Right lung (tissue), 2 donors: ENCODE measurements at regions not wholly inside any gene's neighbourhood (a gene's known extent, or its start where the extent isn't known, plus 50 kb on each side); places are given as distances from the start of the nearest gene placed in this dataset.
"Not testable (repeated sequence)": the region's sequence is repeated elsewhere in the genome, so short reads cannot be mapped to it uniquely, and the experiment has no call there.

Experiments
- DNase-seq, 2 donors: peaks; one replicate each; pipeline ENCODE4 v3.0.0-alpha.2; 2013

- DNase-seq: no peak
These were observed 715.1 kb upstream of the SLC8A1 start for GRCh38 chr2:41167014-41167413.

GRCh38 chr2:41169744-41170143 lies 717.9 kb upstream of the SLC8A1 start:
- DNase-seq: no peak

GRCh38 chr2:41170589-41170988 lies 718.7 kb upstream of the SLC8A1 start:
- DNase-seq: no peak

GRCh38 chr2:41180387-41180786 lies 728.5 kb upstream of the SLC8A1 start:
- no peak for DNase-seq

- no peak for DNase-seq
These were observed 731.1 kb upstream of the SLC8A1 start for GRCh38 chr2:41182961-41183360.

- DNase-seq: no peak
These were observed 735.7 kb upstream of the SLC8A1 start for GRCh38 chr2:41187376-41188122.

GRCh38 chr2:41194230-41194629 lies 742.3 kb upstream of the SLC8A1 start:
- peak; percentile 10 to 21 for DNase-seq

- no peak for DNase-seq
These were observed 745.9 kb upstream of the SLC8A1 start for GRCh38 chr2:41197781-41198180.

GRCh38 chr2:41199334-41199733 lies 747.4 kb upstream of the SLC8A1 start:
- DNase-seq: no peak

GRCh38 chr2:41204315-41204714 lies 752.4 kb upstream of the SLC8A1 start:
- no peak for DNase-seq

- no peak for DNase-seq
These were observed 754.1 kb upstream of the SLC8A1 start for GRCh38 chr2:41206004-41206403.

GRCh38 chr2:41207578-41207977 lies 755.7 kb upstream of the SLC8A1 start:
- DNase-seq: no peak

GRCh38 chr2:41210030-41210429 lies 758.1 kb upstream of the SLC8A1 start:
- not testable (repeated sequence) for DNase-seq

- DNase-seq: no peak
These were observed 765.1 kb upstream of the SLC8A1 start for GRCh38 chr2:41216978-41217377.

GRCh38 chr2:41222593-41222992 lies 770.7 kb upstream of the SLC8A1 start:
- DNase-seq: no peak

GRCh38 chr2:41234093-41234492 lies 782.2 kb upstream of the SLC8A1 start:
- no peak for DNase-seq

- peak; percentile 79 to 84 for DNase-seq
These were observed 789.6 kb upstream of the SLC8A1 start for GRCh38 chr2:41241325-41242000.

GRCh38 chr2:41242001-41242331 lies 790.1 kb upstream of the SLC8A1 start:
- DNase-seq: peak in 1 of 2 donors; percentile 16

GRCh38 chr2:41267929-41268659 lies 779.7 kb upstream of the PKDCC start:
- DNase-seq: no peak

- no peak for DNase-seq
These were observed 764.6 kb upstream of the PKDCC start for GRCh38 chr2:41283079-41283775.

GRCh38 chr2:41293491-41293890 lies 754.3 kb upstream of the PKDCC start:
- DNase-seq: no peak

GRCh38 chr2:41294331-41294730 lies 753.5 kb upstream of the PKDCC start:
- no peak for DNase-seq
